ENCODE measurements at regions not wholly inside any gene's neighbourhood (a gene's known extent, or its start where the extent isn't known, plus 50 kb on each side); places are given as distances from the start of the nearest gene placed in this dataset.

DNA sequence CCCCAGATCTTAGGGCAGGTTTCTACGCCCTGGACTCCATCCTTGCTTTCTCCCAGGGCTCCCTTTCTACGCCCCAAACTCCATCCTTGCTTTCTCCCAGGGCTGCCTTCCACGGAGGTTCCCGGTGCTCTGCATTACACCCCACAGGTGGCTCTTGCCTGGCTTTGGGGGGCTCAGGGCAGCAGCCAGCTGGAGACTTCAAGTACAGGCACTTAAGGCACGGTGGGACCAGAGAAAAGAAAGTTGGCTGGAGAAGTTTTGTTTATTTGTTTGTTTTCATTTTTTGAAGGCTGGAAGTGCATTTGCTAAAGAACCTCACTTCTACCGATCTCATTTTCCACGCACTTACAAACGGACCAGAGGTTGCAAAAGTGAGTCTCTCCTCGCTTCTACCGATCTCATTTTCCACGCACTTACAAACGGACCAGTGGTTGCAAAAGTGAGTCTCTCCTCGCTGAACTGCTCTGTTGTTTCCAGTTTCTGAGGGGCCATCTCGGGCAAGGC is 103.8 kb upstream of the MED13L start:
- Histone ChIP-seq H3K56ac (ENCODE audit: extremely low read depth, insufficient read depth, low read length) (peak overlapping the region; percentile 98), H3K18ac (ENCODE audit: low read depth, low read length) (peak overlapping the region; percentile 96), H3K36me3 (ENCODE audit: control insufficient read depth, insufficient read depth, low read length) (no peaks in the 10 kb centered on the region), H3K4ac (ENCODE audit: low read depth, low read length) (peak overlapping the region; percentile 99), H3K4me1 (ENCODE audit: control insufficient read depth, insufficient read depth, low read length) (peaks cover 33% of the 10 kb centered on the region), H3K4me2 (ENCODE audit: low read depth, low read length) (peak overlapping the region; percentile 74), H3K27ac (ENCODE audit: insufficient read depth, low read length) (peak overlapping the region; percentile 99), H4K5ac (ENCODE audit: low read depth, low read length) (peak overlapping the region; percentile 94), H2BK120ac (ENCODE audit: low read depth, low read length) (peak overlapping the region; percentile 100), H3K23ac (ENCODE audit: low read depth, low read length) (peak overlapping the region; percentile 93), H3K9me3 (ENCODE audit: control insufficient read depth, insufficient read depth, low read length) (no peaks in the 10 kb centered on the region), H3K9ac (ENCODE audit: low read depth, low read length) (peak overlapping the region; percentile 83), H3K9me1 (ENCODE audit: insufficient read depth, low read length) (peaks cover 35% of the 10 kb centered on the region), H2BK5ac (ENCODE audit: low read depth, low read length, poor library complexity, severe bottlenecking) (peak overlapping the region; percentile 98), H3K14ac (replicated peaks; ENCODE audit: low read depth, low read length) (peak overlapping the region; percentile 95), H2AFZ (replicated peaks; ENCODE audit: low read length, poor library complexity) (peak overlapping the region; percentile 69), H2BK20ac (ENCODE audit: low read depth, low read length) (peak overlapping the region; percentile 99), H2AK5ac (ENCODE audit: low read depth, low read length) (peak overlapping the region; percentile 91), H2AK9ac (replicated peaks; ENCODE audit: low read depth, low read length, poor library complexity) (peak overlapping the region; percentile 50), H3K79me1 (ENCODE audit: low read depth in 1 of 2, low read length in 2 of 2) (peaks cover 7 to 31% of the 10 kb centered on the region in 2 experiments; a peak in 3 of 4 replicates), H4K8ac (ENCODE audit: low read depth in 2 of 2, low read length in 2 of 2) (peak overlapping the region; percentile 92 to 98), H4K20me1 (ENCODE audit: insufficient read depth, low read length) (no peaks in the 10 kb centered on the region), H3K27me3 (ENCODE audit: control insufficient read depth, insufficient read depth, low read length) (no peaks in the 10 kb centered on the region), H2BK15ac (ENCODE audit: low read depth, low read length) (peak overlapping the region; percentile 85), H3K4me3 (ENCODE audit: insufficient read depth, low read depth, low read length) (no peak overlapping the region; the same call in 1 of the 2 replicates), H4K91ac (ENCODE audit: insufficient read depth, low read depth, low read length) (peak overlapping the region; percentile 99)
- no peak for DNase-seq
- dilution Hi-C loops (cut with HindIII; ENCODE audit: low sequenced_read_pairs, unreplicated experiment), result no loop called here
- intact Hi-C loops (cut with micrococcal nuclease), result loop anchor here (5.0 kb wide), 2 partner anchors 46 to 151 kb away; no protein-coding TSS in a partner anchor
- ChIA-PET POLR2A (ENCODE audit: unreplicated experiment) (interaction anchor here (1.0 kb wide), 1 partner anchor 53 kb away, joined by 5 read pairs; no protein-coding TSS in a partner anchor), CTCF (no interaction called here)
- in situ Hi-C loops (cut with MboI; ENCODE audit: low sequenced_read_pairs), result no loop called here
- ATAC-seq (ENCODE audit: low read depth), result no peak
- no TSS peak for BruUV-seq (replicated peaks)
- WGBS, 2 experiments (ENCODE audit: extremely low coverage in 2 of 2, insufficient read length in 1 of 2), result 26% methylated on average over 6 of the region's 14 CpGs; no CpG with 5 or more reads in 1 of the 2 experiments
- no peak for TF ChIP-seq MXI1 (IDR thresholded peaks at IDR 0.05; ENCODE audit: borderline replicate concordance, low read depth, low read length)

Data from IMR-90 (cell line).